Heart left ventricle (tissue), 16 donors: ENCODE measurements at regions not wholly inside any gene's neighbourhood (a gene's known extent, or its start where the extent isn't known, plus 50 kb on each side); places are given as distances from the start of the nearest gene placed in this dataset.

Experiments
- ATAC-seq, 4 donors: fragments of 200-7000 bp; cut with Tn5 transposase; one replicate each; pipeline ENCODE4 v1.9.1; 2020 to 2022; ENCODE audit warnings: moderate library complexity in 4 of 4, mild to moderate bottlenecking in 3 of 4, moderate number of reproducible peaks in 1 of 4
- DNase-seq, 5 donors: peaks; one replicate each; pipeline ENCODE4 v3.0.0-alpha.2; 2020
- H3K27ac ChIP-seq, 12 donors: fragments of 200-600 bp; sonication (generic) in 4 of 12; one replicate each; pipeline versions ENCODE4 v1.5.0 to v1.8.0; 2016 to 2022; ENCODE audit warnings: mild to moderate bottlenecking in 2 of 12
- H3K27me3 ChIP-seq, 9 donors: fragments of 200-600 bp; sonication (generic) in 2 of 9; one replicate each; pipeline versions ENCODE4 v1.5.1 to v1.8.0; 2016 to 2022; ENCODE audit warnings: mild to moderate bottlenecking in 3 of 9
- H3K36me3 ChIP-seq, 9 donors: fragments of 200-600 bp; sonication (generic) in 2 of 9; one replicate each; pipeline versions ENCODE4 v1.5.0 to v1.8.0; 2018 to 2022; ENCODE audit warnings: mild to moderate bottlenecking in 2 of 9
- H3K4me1 ChIP-seq, 12 donors: fragments of 200-600 bp; sonication (generic) in 4 of 12; one replicate each; pipeline versions ENCODE4 v1.5.0 to v1.8.0; 2016 to 2022; ENCODE audit warnings: mild to moderate bottlenecking in 3 of 12
- H3K4me3 ChIP-seq, 12 donors: fragments of 200-600 bp; sonication (generic) in 4 of 12; one replicate each; pipeline versions ENCODE4 v1.5.0 to v1.8.0; 2017 to 2022; ENCODE audit warnings: mild to moderate bottlenecking in 9 of 12, moderate library complexity in 4 of 12
- H3K9me3 ChIP-seq, 12 donors: fragments of 200-600 bp; sonication (generic) in 4 of 12; one replicate each; pipeline versions ENCODE4 v1.5.0 to v1.8.0; 2016 to 2022; ENCODE audit warnings: mild to moderate bottlenecking in 1 of 12
- CTCF ChIP-seq, 12 donors: fragments of 200-600 bp; sonication (generic) in 4 of 12; IDR thresholded peaks; one replicate each; pipeline versions ENCODE4 v1.5.0 to v1.8.0; 2018 to 2022; ENCODE audit warnings: antibody characterized with exemption in 12 of 12, mild to moderate bottlenecking in 5 of 12
- POLR2A ChIP-seq, 2 donors: fragments of 450-650 bp; IDR thresholded peaks; one replicate each; pipeline ENCODE4 v1.6.1; 2017; ENCODE audit warnings: antibody characterized with exemption in 2 of 2, mild to moderate bottlenecking in 2 of 2, moderate library complexity in 2 of 2
- WGBS, 4 donors: extraction: QIAGEN DNeasy Blood & Tissue Kit in 2 of 4; methylation state at CpG; one replicate each; pipeline versions ENCODE4 v1.1.5 to v1.1.7; 2013 to 2018; 5-methylcytosine and 5-hydroxymethylcytosine counted together
- intact Hi-C, 10 donors: fragments of 100-400 bp; cut with DNase I; formaldehyde crosslinking; loops; one replicate each; pipeline versions ENCODE4 v1.11.1 to v1.14.2; 2022
- donor health status: ischemic (EF 13 %, LVEDD 7.1; RV severe dilation, severe dysfunction).
- donor health status: healthy with polysubstance abuse.
- donor health status: DM: no; HTN: yes; CAD: no.
- donor health status: DM: no; HTN: no; CAD: no.
- donor health status: ischemic (EF 25% LVEDD 6.9; RV normal size, moderate dysfunction).
- donor health status: ischemic (EF 25% LVEDD 5.7; RV mildly dilated, moderate dysfunction).
- donor health status: healthy.
- donor health status: DM: yes; HTN: yes; CAD: no.
- donor health status: ischemic (EF 35%, LVEDD 5.7; RV mildly dilated, moderate dysfunction).
- donor health status: nonischemic (EF 11% LVEDD 7.7; RV severe dilation, severe dysfunction).
- donor health status: DM: yes; HTN: yes; CAD: no.
- donor health status: PGD.
- donor health status: ischemic (EF 29% LVEDD 5.4; RV normal size, mild dysfunction).
- donor health status: nonischemic (EF 23%, LVEDD 6.1; RV moderate dilation, normal function).

- H3K9me3 ChIP-seq = no peaks in the 10 kb centered on the region
- no peak for DNase-seq
- ATAC-seq = peak in 3 of 4 donors; percentile 53 to 62 (median 54)
- no peaks in the 10 kb centered on the region for H3K36me3 ChIP-seq
- TF ChIP-seq POLR2A (IDR thresholded peaks at IDR 0.05) (no peak), CTCF (IDR thresholded peaks at IDR 0.05) (no peak)
- intact Hi-C loops = loop anchor here in 1 of 10 donors (10.0 kb wide), 1 partner anchor 75 kb away; the partner anchor contains the start of gene RGL1
- no peak overlapping the region for H3K4me3 ChIP-seq
- no peaks in the 10 kb centered on the region for H3K27me3 ChIP-seq
- H3K27ac ChIP-seq = no peak overlapping the region
- peaks cover 0 to 38% (median 19%) of the 10 kb centered on the region in 12 donors for H3K4me1 ChIP-seq
- WGBS, 4 donors = 48 to 84% (median 53%) methylated on average over 2 of the region's 2 CpGs
Observed at GRCh38 chr1:183730107-183730724, 74.7 kb upstream of the RGL1 start.

GRCh38 chr1:183726825-183727224 is 73.7 kb upstream of the APOBEC4 start:
- H3K27me3 ChIP-seq = no peaks in the 10 kb centered on the region
- ATAC-seq = no peak
- no peak overlapping the region for H3K27ac ChIP-seq
- H3K36me3 ChIP-seq = no peaks in the 10 kb centered on the region
- 92 to 98% (median 95%) methylated on average over 1 of the region's 1 CpG for WGBS, 4 donors
- H3K9me3 ChIP-seq = no peaks in the 10 kb centered on the region
- intact Hi-C loops = no loop called here
- DNase-seq = no peak
- no peak overlapping the region for H3K4me3 ChIP-seq
- H3K4me1 ChIP-seq = peaks cover 0 to 25% (median 4%) of the 10 kb centered on the region in 12 donors
- TF ChIP-seq POLR2A (IDR thresholded peaks at IDR 0.05) (no peak), CTCF (IDR thresholded peaks at IDR 0.05) (no peak)

- DNase-seq (peak in 4 of 5 donors; percentile 30 to 60 (median 44)), ATAC-seq (peak; percentile 91 to 98 (median 98))
- Histone ChIP-seq H3K4me3 (no peak overlapping the region), H3K27me3 (no peaks in the 10 kb centered on the region), H3K36me3 (no peaks in the 10 kb centered on the region), H3K4me1 (peaks cover 0 to 25% (median 7%) of the 10 kb centered on the region in 12 donors), H3K9me3 (no peaks in the 10 kb centered on the region), H3K27ac (peak overlapping the region in 11 of 12 donors; percentile 24 to 81 (median 61))
- intact Hi-C loops = no loop called here
- TF ChIP-seq CTCF (IDR thresholded peaks at IDR 0.05) = no peak
- no peak for TF ChIP-seq POLR2A (IDR thresholded peaks at IDR 0.05)
- 56 to 70% (median 64%) methylated on average over 3 to 5 of the region's 5 CpGs for WGBS, 4 donors
Observed at GRCh38 chr1:183724350-183725042, 71.4 kb upstream of the APOBEC4 start.

GRCh38 chr1:183723571-183723970 is 70.5 kb upstream of the APOBEC4 start:
- intact Hi-C loops = no loop called here
- Histone ChIP-seq H3K27me3 (no peaks in the 10 kb centered on the region), H3K36me3 (no peaks in the 10 kb centered on the region), H3K4me1 (peaks cover 0 to 26% (median 7%) of the 10 kb centered on the region in 12 donors), H3K4me3 (no peak overlapping the region), H3K9me3 (no peaks in the 10 kb centered on the region), H3K27ac (peak overlapping the region in 6 of 12 donors; percentile 38 to 81 (median 66))
- ATAC-seq (peak in 1 of 4 donors; percentile 23), DNase-seq (no peak)
- 65 to 90% (median 82%) methylated on average over 2 of the region's 2 CpGs for WGBS, 4 donors
- no peak for TF ChIP-seq CTCF (IDR thresholded peaks at IDR 0.05)
- no peak for TF ChIP-seq POLR2A (IDR thresholded peaks at IDR 0.05)
